ENCODE measurements at regions not wholly inside any gene's neighbourhood (a gene's known extent, or its start where the extent isn't known, plus 50 kb on each side); places are given as distances from the start of the nearest gene placed in this dataset.

DNA sequence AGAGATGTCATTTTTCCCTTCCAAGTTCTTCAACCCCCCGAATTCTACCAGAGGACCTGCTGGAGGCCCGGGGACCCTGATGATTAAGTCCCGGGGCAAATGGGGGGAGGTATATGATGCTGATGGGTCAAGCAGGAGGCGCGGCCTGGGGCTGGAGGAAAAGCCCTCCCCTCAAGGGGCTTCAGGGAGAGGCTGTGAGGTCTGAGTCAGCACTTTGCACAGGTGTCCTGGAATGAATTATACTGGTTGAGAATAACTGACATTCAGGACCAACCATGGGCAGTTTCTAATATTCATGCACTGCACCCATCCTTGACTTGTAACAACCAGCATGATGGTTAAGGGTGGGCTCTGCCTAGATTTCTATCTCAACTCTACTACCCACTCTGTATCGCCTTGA, 146.8 kb upstream of the SYT13 start:
- TF ChIP-seq, protein P1, sequence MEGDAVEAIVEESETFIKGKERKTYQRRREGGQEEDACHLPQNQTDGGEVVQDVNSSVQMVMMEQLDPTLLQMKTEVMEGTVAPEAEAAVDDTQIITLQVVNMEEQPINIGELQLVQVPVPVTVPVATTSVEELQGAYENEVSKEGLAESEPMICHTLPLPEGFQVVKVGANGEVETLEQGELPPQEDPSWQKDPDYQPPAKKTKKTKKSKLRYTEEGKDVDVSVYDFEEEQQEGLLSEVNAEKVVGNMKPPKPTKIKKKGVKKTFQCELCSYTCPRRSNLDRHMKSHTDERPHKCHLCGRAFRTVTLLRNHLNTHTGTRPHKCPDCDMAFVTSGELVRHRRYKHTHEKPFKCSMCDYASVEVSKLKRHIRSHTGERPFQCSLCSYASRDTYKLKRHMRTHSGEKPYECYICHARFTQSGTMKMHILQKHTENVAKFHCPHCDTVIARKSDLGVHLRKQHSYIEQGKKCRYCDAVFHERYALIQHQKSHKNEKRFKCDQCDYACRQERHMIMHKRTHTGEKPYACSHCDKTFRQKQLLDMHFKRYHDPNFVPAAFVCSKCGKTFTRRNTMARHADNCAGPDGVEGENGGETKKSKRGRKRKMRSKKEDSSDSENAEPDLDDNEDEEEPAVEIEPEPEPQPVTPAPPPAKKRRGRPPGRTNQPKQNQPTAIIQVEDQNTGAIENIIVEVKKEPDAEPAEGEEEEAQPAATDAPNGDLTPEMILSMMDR (IDR thresholded peaks at IDR 0.05): no peak
- TF ChIP-seq POLR2A (IDR thresholded peaks at IDR 0.05): no peak
